A549 (cell line): ENCODE measurements at regions not wholly inside any gene's neighbourhood (a gene's known extent, or its start where the extent isn't known, plus 50 kb on each side); places are given as distances from the start of the nearest gene placed in this dataset.

ENCODE experiments used
- ATAC-seq, 2 experiments: fragments of 200-7000 bp in 1 of 2; fragments of >200 bp in 1 of 2; cut with Nextera tagmentation in 1 of 2; cut with Tn5 transposase in 1 of 2; 3 replicates each; pipeline versions ENCODE4 v1.8.0 to v1.9.1; 2018 to 2020; ENCODE audit warnings: mild to moderate bottlenecking in 1 of 2, moderate library complexity in 1 of 2
- CTCF ChIA-PET: fragments of 300-600 bp; sonication (Branson Sonifier 250); formaldehyde crosslinking; extraction: SDS; loops from one replicate; lab custom pipeline; 2021; ENCODE audit warnings: antibody characterized with exemption, inconsistent platforms; lab: Yijun Ruan, JAX
- POLR2A ChIA-PET: fragments of 350-600 bp; formaldehyde crosslinking; extraction: SDS; loops from one replicate; lab custom pipeline; 2021; ENCODE audit warnings: antibody characterized with exemption, inconsistent platforms; lab: Yijun Ruan, JAX
- DNase-seq, 2 experiments: peaks; one replicate each; pipeline versions ENCODE4 v3.0.0 to v3.0.0-alpha.2; 2011 to 2016; ENCODE audit warnings: low read depth in 1 of 2, low spot score in 1 of 2
- FAIRE-seq: peaks from 2 replicates; lab custom pipeline; 2011; peaks lifted over from hg19 to GRCh38; lab: Jason Lieb, UNC
- H3K27ac ChIP-seq, 2 experiments: fragments of >200 bp; sonication (Bioruptor Twin); formaldehyde crosslinking; 3 replicates each; pipeline ENCODE4 v1.5.1; 2016 to 2017
- H3K4me1 ChIP-seq: fragments of >200 bp; sonication (Bioruptor Twin); formaldehyde crosslinking; 3 replicates; pipeline ENCODE4 v1.6.1; 2016
- H3K4me2 ChIP-seq: fragments of >200 bp; sonication (Bioruptor Twin); formaldehyde crosslinking; 3 replicates; pipeline ENCODE4 v1.6.1; 2016
- H3K4me3 ChIP-seq: fragments of >200 bp; sonication (Bioruptor Twin); formaldehyde crosslinking; 3 replicates; pipeline ENCODE4 v1.5.1; 2016
- H3K9me3 ChIP-seq: fragments of >200 bp; sonication (Bioruptor Twin); formaldehyde crosslinking; 3 replicates; pipeline ENCODE4 v1.6.1; 2016
- CBX2 ChIP-seq: fragments of 200-600 bp; sonication (generic); IDR thresholded peaks from 2 replicates; pipeline ENCODE4 v1.6.1; 2016; ENCODE audit warnings: low read depth, mild to moderate bottlenecking, borderline replicate concordance
- CBX8 ChIP-seq: fragments of 200-600 bp; sonication (generic); IDR thresholded peaks from 2 replicates; pipeline ENCODE4 v1.6.1; 2016
- CHD2 ChIP-seq: fragments of 150-350 bp; IDR thresholded peaks from 2 replicates; pipeline ENCODE4 v1.6.1; 2014; ENCODE audit warnings: low read length; ENCODE audit not compliant: partially characterized antibody
- EP300 ChIP-seq, 2 experiments: fragments of >200 bp; sonication (Bioruptor Twin); formaldehyde crosslinking; IDR thresholded peaks; 2 replicates in 1 of 2; 3 replicates in 1 of 2; pipeline ENCODE4 v1.6.1; 2016 to 2017
- FOSB ChIP-seq: fragments of 250-450 bp; sonication (Bioruptor Pico); IDR thresholded peaks from 2 replicates; pipeline ENCODE4 v1.5.0; 2020; ENCODE audit warnings: mild to moderate bottlenecking, moderate library complexity
- FOSL2 ChIP-seq, 2 experiments: fragments of 450-650 bp in 1 of 2; fragments of >200 bp in 1 of 2; sonication (Bioruptor Twin) in 1 of 2; formaldehyde crosslinking; IDR thresholded peaks; 2 replicates each; pipeline versions ENCODE4 v1.5.0 to v1.6.1; 2016 to 2020; ENCODE audit warnings: mild to moderate bottlenecking in 1 of 2, moderate library complexity in 1 of 2
- FOXS1 ChIP-seq: fragments of 250-450 bp; sonication (Bioruptor Pico); IDR thresholded peaks from 2 replicates; pipeline ENCODE4 v1.5.0; 2020; ENCODE audit warnings: mild to moderate bottlenecking, moderate library complexity
- HOXA7 ChIP-seq: fragments of 250-450 bp; sonication (Bioruptor Pico); IDR thresholded peaks from 2 replicates; pipeline ENCODE4 v1.5.0; 2020; ENCODE audit warnings: mild to moderate bottlenecking, moderate library complexity
- HOXB13 ChIP-seq: fragments of 250-450 bp; sonication (Bioruptor Pico); IDR thresholded peaks from 2 replicates; pipeline ENCODE4 v1.5.0; 2020; ENCODE audit warnings: low read depth, mild to moderate bottlenecking, moderate library complexity
- HOXB5 ChIP-seq: fragments of 250-450 bp; sonication (Bioruptor Pico); IDR thresholded peaks from 2 replicates; pipeline ENCODE4 v1.5.0; 2020; ENCODE audit warnings: mild to moderate bottlenecking, moderate library complexity
- MAFK ChIP-seq: fragments of 450-650 bp; IDR thresholded peaks from 2 replicates; pipeline ENCODE4 v1.6.1; 2014; ENCODE audit not compliant: partially characterized antibody
- MYC ChIP-seq: IDR thresholded peaks from 2 replicates; pipeline ENCODE4 v1.6.1; 2012; ENCODE audit warnings: mild to moderate bottlenecking, inconsistent platforms, low read length, improper control_type of control experiment, borderline replicate concordance
- NFE2L2 ChIP-seq: fragments of 150-350 bp; conservative IDR thresholded peaks from 2 replicates; pipeline ENCODE4 v1.6.1; 2014; ENCODE audit warnings: low read length
- NR3C1 ChIP-seq: fragments of >200 bp; sonication (Bioruptor Twin); formaldehyde crosslinking; IDR thresholded peaks from 3 replicates; pipeline ENCODE4 v1.6.1; 2017
- POLR2A ChIP-seq: IDR thresholded peaks from 2 replicates; pipeline ENCODE4 v1.6.1; 2012; ENCODE audit warnings: mild to moderate bottlenecking, low read length
- RCOR1 ChIP-seq: fragments of 150-350 bp; IDR thresholded peaks from 2 replicates; pipeline ENCODE4 v1.6.1; 2014; ENCODE audit warnings: antibody characterized with exemption, low read length, low read depth
- SMC3 ChIP-seq: fragments of >200 bp; sonication (Bioruptor Twin); formaldehyde crosslinking; IDR thresholded peaks from 3 replicates; pipeline ENCODE4 v1.6.1; 2018; ENCODE audit warnings: inconsistent platforms
- TP53 ChIP-seq: fragments of 250-450 bp; sonication (Bioruptor Pico); IDR thresholded peaks from 2 replicates; pipeline ENCODE4 v1.5.0; 2021; ENCODE audit warnings: mild to moderate bottlenecking, moderate library complexity
- ZSCAN20 ChIP-seq: fragments of 250-450 bp; sonication (Bioruptor Pico); IDR thresholded peaks from 2 replicates; pipeline ENCODE4 v1.8.0; 2022; ENCODE audit warnings: mild to moderate bottlenecking, moderate library complexity
- WGBS: methylation state at CpG from one replicate; pipeline ENCODE4 v1.1.6; 2017; ENCODE audit errors: missing lambda C conversion rate; 5-methylcytosine and 5-hydroxymethylcytosine counted together
- TF ChIP-seq, protein P1 (sequence below): IDR thresholded peaks from 2 replicates; pipeline ENCODE4 v1.6.1; 2012
- TF ChIP-seq, protein P2 (sequence below): IDR thresholded peaks from 2 replicates; pipeline ENCODE4 v1.6.1; 2012
- TF ChIP-seq, protein P3 (sequence below): fragments of 250-450 bp; sonication (Bioruptor Pico); IDR thresholded peaks from 2 replicates; pipeline ENCODE4 v1.5.0; 2021; ENCODE audit warnings: mild to moderate bottlenecking, moderate library complexity, borderline replicate concordance
- TF ChIP-seq, protein P4 (sequence below): fragments of 200-600 bp; sonication (generic); IDR thresholded peaks from 2 replicates; pipeline ENCODE4 v1.6.1; 2016; ENCODE audit warnings: antibody characterized with exemption, mild to moderate bottlenecking, moderate library complexity
- TF ChIP-seq, protein P5 (sequence below): fragments of >200 bp; sonication (Bioruptor Twin); formaldehyde crosslinking; IDR thresholded peaks from 3 replicates; pipeline ENCODE4 v1.6.1; 2016

DNA sequence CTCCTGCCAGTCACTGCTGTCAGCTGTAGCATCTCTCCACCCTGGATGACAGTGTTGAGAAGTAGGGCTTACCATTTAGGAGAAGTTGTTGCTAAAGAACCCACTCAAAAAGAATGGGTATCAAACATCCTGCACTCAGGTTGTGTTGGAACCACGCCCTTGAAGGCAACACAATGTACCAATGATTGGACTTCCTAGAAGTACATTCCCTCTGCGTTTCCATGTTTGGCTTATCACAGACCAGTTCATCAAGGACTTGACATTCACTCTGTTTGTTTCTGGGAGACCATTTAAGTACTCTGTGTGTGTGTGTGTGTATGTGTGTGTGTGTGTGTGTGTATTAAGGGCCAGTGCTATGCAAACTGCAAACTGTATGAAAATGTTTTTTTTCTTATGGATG, 200.6 kb upstream of the GATB start:
- CTCF ChIA-PET, result interaction anchor here (0.6 kb wide), 1 partner anchor 67 kb away, joined by 3 read pairs; no protein-coding TSS in a partner anchor
- Histone ChIP-seq H3K9me3 (no peaks in the 10 kb centered on the region), H3K27ac (no peak overlapping the region), H3K4me2 (no peak overlapping the region), H3K4me3 (no peak overlapping the region), H3K4me1 (no peaks in the 10 kb centered on the region)
- POLR2A ChIA-PET, result no interaction called here
- no peak for TF ChIP-seq NR3C1
- TF ChIP-seq, protein P1, sequence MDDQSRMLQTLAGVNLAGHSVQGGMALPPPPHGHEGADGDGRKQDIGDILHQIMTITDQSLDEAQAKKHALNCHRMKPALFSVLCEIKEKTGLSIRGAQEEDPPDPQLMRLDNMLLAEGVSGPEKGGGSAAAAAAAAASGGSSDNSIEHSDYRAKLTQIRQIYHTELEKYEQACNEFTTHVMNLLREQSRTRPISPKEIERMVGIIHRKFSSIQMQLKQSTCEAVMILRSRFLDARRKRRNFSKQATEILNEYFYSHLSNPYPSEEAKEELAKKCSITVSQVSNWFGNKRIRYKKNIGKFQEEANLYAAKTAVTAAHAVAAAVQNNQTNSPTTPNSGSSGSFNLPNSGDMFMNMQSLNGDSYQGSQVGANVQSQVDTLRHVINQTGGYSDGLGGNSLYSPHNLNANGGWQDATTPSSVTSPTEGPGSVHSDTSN, result no peak
- no peak for TF ChIP-seq SMC3
- TF ChIP-seq FOSB (CRISPR knock-in tag), result no peak
- TF ChIP-seq ZSCAN20 (CRISPR knock-in tag), result no peak
- TF ChIP-seq HOXB5, result no peak
- no peak for TF ChIP-seq EP300 (IDR thresholded peaks at IDR 0.05)
- no peak for TF ChIP-seq CHD2
- no peak for TF ChIP-seq FOSL2 (IDR thresholded peaks at IDR 0.05)
- TF ChIP-seq FOSL2 (CRISPR knock-in tag; IDR thresholded peaks at IDR 0.05), result no peak
- no peak for TF ChIP-seq RCOR1
- no peak for TF ChIP-seq MAFK
- no peak for TF ChIP-seq TP53 (CRISPR knock-in tag)
- TF ChIP-seq, protein P2, sequence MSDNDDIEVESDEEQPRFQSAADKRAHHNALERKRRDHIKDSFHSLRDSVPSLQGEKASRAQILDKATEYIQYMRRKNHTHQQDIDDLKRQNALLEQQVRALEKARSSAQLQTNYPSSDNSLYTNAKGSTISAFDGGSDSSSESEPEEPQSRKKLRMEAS, result no peak
- TF ChIP-seq, protein P3, sequence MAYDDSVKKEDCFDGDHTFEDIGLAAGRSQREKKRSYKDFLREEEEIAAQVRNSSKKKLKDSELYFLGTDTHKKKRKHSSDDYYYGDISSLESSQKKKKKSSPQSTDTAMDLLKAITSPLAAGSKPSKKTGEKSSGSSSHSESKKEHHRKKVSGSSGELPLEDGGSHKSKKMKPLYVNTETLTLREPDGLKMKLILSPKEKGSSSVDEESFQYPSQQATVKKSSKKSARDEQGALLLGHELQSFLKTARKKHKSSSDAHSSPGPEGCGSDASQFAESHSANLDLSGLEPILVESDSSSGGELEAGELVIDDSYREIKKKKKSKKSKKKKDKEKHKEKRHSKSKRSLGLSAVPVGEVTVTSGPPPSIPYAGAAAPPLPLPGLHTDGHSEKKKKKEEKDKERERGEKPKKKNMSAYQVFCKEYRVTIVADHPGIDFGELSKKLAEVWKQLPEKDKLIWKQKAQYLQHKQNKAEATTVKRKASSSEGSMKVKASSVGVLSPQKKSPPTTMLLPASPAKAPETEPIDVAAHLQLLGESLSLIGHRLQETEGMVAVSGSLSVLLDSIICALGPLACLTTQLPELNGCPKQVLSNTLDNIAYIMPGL (CRISPR knock-in tag), result no peak
- TF ChIP-seq, protein P4, sequence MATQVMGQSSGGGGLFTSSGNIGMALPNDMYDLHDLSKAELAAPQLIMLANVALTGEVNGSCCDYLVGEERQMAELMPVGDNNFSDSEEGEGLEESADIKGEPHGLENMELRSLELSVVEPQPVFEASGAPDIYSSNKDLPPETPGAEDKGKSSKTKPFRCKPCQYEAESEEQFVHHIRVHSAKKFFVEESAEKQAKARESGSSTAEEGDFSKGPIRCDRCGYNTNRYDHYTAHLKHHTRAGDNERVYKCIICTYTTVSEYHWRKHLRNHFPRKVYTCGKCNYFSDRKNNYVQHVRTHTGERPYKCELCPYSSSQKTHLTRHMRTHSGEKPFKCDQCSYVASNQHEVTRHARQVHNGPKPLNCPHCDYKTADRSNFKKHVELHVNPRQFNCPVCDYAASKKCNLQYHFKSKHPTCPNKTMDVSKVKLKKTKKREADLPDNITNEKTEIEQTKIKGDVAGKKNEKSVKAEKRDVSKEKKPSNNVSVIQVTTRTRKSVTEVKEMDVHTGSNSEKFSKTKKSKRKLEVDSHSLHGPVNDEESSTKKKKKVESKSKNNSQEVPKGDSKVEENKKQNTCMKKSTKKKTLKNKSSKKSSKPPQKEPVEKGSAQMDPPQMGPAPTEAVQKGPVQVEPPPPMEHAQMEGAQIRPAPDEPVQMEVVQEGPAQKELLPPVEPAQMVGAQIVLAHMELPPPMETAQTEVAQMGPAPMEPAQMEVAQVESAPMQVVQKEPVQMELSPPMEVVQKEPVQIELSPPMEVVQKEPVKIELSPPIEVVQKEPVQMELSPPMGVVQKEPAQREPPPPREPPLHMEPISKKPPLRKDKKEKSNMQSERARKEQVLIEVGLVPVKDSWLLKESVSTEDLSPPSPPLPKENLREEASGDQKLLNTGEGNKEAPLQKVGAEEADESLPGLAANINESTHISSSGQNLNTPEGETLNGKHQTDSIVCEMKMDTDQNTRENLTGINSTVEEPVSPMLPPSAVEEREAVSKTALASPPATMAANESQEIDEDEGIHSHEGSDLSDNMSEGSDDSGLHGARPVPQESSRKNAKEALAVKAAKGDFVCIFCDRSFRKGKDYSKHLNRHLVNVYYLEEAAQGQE, result no peak
- TF ChIP-seq, protein P5, sequence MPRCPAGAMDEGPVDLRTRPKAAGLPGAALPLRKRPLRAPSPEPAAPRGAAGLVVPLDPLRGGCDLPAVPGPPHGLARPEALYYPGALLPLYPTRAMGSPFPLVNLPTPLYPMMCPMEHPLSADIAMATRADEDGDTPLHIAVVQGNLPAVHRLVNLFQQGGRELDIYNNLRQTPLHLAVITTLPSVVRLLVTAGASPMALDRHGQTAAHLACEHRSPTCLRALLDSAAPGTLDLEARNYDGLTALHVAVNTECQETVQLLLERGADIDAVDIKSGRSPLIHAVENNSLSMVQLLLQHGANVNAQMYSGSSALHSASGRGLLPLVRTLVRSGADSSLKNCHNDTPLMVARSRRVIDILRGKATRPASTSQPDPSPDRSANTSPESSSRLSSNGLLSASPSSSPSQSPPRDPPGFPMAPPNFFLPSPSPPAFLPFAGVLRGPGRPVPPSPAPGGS, result no peak
- no peak for TF ChIP-seq CBX2
- TF ChIP-seq CBX8, result no peak
- WGBS, result 8% methylated on average over 2 of the region's 2 CpGs
- ATAC-seq (no peak), FAIRE-seq (no peak), DNase-seq (no peak)

DNA sequence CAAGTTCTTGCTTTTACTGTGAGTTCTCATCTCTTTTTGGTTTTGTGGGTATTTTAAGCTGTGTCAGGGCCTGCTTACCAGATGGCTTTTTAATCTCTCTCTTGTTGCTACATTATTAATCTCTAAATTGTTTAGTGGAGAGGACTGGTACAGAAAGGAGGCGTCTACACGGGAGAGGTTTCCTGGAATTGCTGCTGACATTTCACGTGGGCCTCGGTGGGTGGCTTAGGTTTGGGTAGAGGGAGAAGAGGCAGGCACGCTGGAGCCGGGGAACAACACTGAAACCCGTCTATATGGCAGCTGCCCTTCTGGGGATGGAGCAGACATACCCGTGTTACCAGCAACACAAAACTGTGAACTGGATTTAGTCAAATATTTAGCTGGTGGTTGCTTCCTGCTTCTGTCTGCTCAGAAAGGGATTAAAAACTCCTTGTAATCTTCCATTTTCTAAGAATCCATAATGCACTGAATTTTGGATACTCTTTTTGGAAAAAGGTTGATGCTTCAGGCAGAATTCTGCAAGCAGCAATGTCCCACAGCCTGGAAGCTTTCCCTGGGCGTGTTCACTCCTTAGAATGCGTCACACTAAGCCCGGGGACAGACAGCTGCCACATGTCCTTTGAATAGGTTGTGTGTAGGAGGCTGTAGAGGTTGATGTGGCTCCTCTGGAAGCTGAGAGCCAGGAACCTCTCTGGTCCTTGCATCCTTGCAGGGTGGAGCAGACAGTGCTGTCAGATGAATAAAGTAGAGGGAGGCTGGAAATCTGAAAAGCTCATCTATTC, 199.8 kb upstream of the GATB start:
- TF ChIP-seq NFE2L2 (no peak), FOXS1 (CRISPR knock-in tag) (no peak), NR3C1 (no peak), HOXA7 (CRISPR knock-in tag) (no peak), FOSB (CRISPR knock-in tag) (no peak), POLR2A (no peak), HOXB5 (no peak), MYC (no peak), HOXB13 (no peak)
- TF ChIP-seq, protein P4, result no peak
- TF ChIP-seq, protein P2, result no peak
- CTCF ChIA-PET, result interaction anchor here (0.6 to 1.3 kb wide), 2 partner anchors 16 to 68 kb away, joined by 3 to 4 read pairs; no protein-coding TSS in a partner anchor
- Histone ChIP-seq H3K27ac (no peak overlapping the region), H3K4me2 (no peak overlapping the region), H3K4me1 (no peaks in the 10 kb centered on the region), H3K4me3 (no peak overlapping the region), H3K9me3 (no peaks in the 10 kb centered on the region)
- DNase-seq (no peak), FAIRE-seq (no peak), ATAC-seq (no peak)
- POLR2A ChIA-PET, result no interaction called here
- WGBS, result 28% methylated on average over 11 of the region's 11 CpGs
